Astrocyte of the cerebellum (primary cell): ENCODE measurements at regions not wholly inside any gene's neighbourhood (a gene's known extent, or its start where the extent isn't known, plus 50 kb on each side); places are given as distances from the start of the nearest gene placed in this dataset.
"Not testable (repeated sequence)": the region's sequence is repeated elsewhere in the genome, so short reads cannot be mapped to it uniquely, and the experiment has no call there.

Source experiments
- DNase-seq: peaks from one replicate; pipeline ENCODE4 v3.0.0-alpha.2; 2011; ENCODE audit warnings: low read depth
- H3K4me3 ChIP-seq: 2 replicates; pipeline ENCODE4 v1.5.1; 2011; ENCODE audit warnings: mild to moderate bottlenecking, low read depth, low read length, moderate library complexity
- CTCF ChIP-seq: IDR thresholded peaks from 2 replicates; pipeline ENCODE4 v1.5.1; 2012; ENCODE audit warnings: low read length, low read depth, moderate library complexity, mild to moderate bottlenecking; ENCODE audit errors: missing control alignments
- in situ Hi-C: cut with HindIII; loops from 2 replicates; pipeline ENCODE4 v1.10.0; 2017; ENCODE audit warnings: low sequenced_read_pairs

DNA sequence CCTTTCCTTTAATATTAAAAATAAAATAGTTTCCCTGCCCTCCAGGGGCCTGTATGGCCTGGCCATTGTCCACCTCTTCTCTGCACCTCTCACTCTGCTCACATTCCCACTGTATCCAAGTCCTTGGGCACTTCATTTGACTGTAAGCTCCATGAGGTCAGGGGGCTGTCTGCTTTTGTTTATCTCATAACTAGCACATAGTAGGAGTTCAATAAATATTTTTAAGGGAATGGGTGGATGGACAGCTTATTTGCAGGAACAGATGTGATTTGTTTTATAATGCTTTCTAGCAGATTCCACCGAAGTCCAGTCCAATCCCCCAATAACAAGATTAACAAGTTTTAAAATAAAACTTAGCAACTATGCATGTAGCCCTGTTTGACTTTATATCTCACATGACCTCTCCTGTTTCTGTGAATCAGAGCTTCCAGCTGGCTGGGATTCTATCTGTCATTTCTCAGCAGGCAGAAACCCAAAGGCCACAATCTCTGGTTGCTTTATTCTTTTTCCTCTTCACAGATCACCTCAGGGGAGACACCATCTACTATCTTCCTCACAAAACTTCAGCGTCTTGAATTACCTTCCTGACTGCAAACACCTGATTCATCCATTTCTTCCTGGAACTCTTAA is 123.0 kb upstream of the NR2F2 start:
- TF ChIP-seq CTCF = no peak
- DNase-seq = no peak
- in situ Hi-C loops = no loop called here

DNA sequence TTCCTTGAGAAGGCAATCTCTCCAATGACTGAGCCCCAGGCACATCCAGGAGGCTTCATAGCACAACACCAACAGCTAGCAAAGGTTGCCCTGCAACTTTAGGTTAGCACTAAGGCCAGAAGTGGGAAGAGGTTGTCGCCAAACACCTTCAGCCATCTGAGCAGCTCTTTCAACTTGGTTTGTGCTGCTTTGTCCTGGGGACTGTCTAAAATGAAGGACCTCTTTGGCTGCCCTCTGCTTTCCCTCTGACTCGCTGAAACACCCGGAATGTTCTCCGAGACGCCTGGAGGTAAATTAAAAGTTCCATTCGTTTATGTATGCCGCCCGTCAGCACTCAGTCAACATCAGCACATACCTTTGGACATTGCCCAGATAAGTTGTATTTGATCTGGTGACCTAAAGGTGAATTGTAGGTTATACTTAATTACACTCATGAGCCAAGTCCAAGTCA is 121.2 kb upstream of the NR2F2 start:
- no peak for TF ChIP-seq CTCF
- DNase-seq = no peak
- in situ Hi-C loops = no loop called here

More for the DNA sequence above, 123.0 kb upstream of the NR2F2 start:
- no peak overlapping the region for H3K4me3 ChIP-seq

GRCh38 chr15:96213045-96213444 is 117.5 kb upstream of the NR2F2 start:
- no peak for DNase-seq
- in situ Hi-C loops = no loop called here
- no peak overlapping the region for H3K4me3 ChIP-seq
- no peak for TF ChIP-seq CTCF

More for the DNA sequence above, 121.2 kb upstream of the NR2F2 start:
- no peak overlapping the region for H3K4me3 ChIP-seq

- H3K4me3 ChIP-seq = no peak overlapping the region
- DNase-seq = no peak
- in situ Hi-C loops = no loop called here
- no peak for TF ChIP-seq CTCF
These were observed 116.6 kb upstream of the NR2F2 start for GRCh38 chr15:96213896-96214295.

GRCh38 chr15:96216481-96216880 is 114.0 kb upstream of the NR2F2 start:
- in situ Hi-C loops, DNase-seq: not testable (repeated sequence)

GRCh38 chr15:96217983-96218382 is 112.5 kb upstream of the NR2F2 start:
- no peak for TF ChIP-seq CTCF
- in situ Hi-C loops = no loop called here
- no peak overlapping the region for H3K4me3 ChIP-seq
- no peak for DNase-seq

More at GRCh38 chr15:96216481-96216880, 114.0 kb upstream of the NR2F2 start:
- not testable (repeated sequence) for H3K4me3 ChIP-seq

GRCh38 chr15:96218623-96219455 is 111.7 kb upstream of the NR2F2 start:
- in situ Hi-C loops = no loop called here
- no peak for TF ChIP-seq CTCF
- DNase-seq = no peak
- H3K4me3 ChIP-seq = no peak overlapping the region
